HG02588 (cell line): ENCODE measurements at regions not wholly inside any gene's neighbourhood (a gene's known extent, or its start where the extent isn't known, plus 50 kb on each side); places are given as distances from the start of the nearest gene placed in this dataset.
A peak's percentile ranks its signal among the peaks of the same experiment; 100 is the strongest.

ENCODE experiments used
- ATAC-seq: cut with Tn5 transposase; IDR thresholded peaks from one replicate; pipeline ENCODE4 v1.9.1; 2021; ENCODE audit warnings: mild to moderate bottlenecking, moderate library complexity; ENCODE audit not compliant: unreplicated experiment

- no peak for ATAC-seq
Observed at GRCh38 chr2:62305421-62306176, 109.7 kb downstream of the B3GNT2 start.

GRCh38 chr2:62304429-62305417 lies 108.8 kb downstream of the B3GNT2 start:
- ATAC-seq, result no peak

GRCh38 chr2:62303788-62304187 lies 107.9 kb downstream of the B3GNT2 start:
- ATAC-seq, result no peak

GRCh38 chr2:62302631-62303435 lies 106.9 kb downstream of the B3GNT2 start:
- ATAC-seq, result no peak

GRCh38 chr2:62300925-62301324 lies 105.0 kb downstream of the B3GNT2 start:
- no peak for ATAC-seq

GRCh38 chr2:62297624-62298010 lies 101.7 kb downstream of the B3GNT2 start:
- no peak for ATAC-seq

GRCh38 chr2:62296832-62297623 lies 101.1 kb downstream of the B3GNT2 start:
- no peak for ATAC-seq

GRCh38 chr2:62296034-62296831 lies 100.3 kb downstream of the B3GNT2 start:
- ATAC-seq, result no peak

- peak; percentile 69 for ATAC-seq
Observed at GRCh38 chr2:62293490-62294271, 97.8 kb downstream of the B3GNT2 start.

- ATAC-seq, result no peak
Observed at GRCh38 chr2:62293151-62293489, 97.2 kb downstream of the B3GNT2 start.

GRCh38 chr2:62292190-62292589 lies 96.3 kb downstream of the B3GNT2 start:
- ATAC-seq, result no peak

GRCh38 chr2:62291517-62292137 lies 95.7 kb downstream of the B3GNT2 start:
- ATAC-seq, result no peak

- no peak for ATAC-seq
Observed at GRCh38 chr2:62291052-62291451, 95.1 kb downstream of the B3GNT2 start.

- ATAC-seq, result peak; percentile 81
Observed at GRCh38 chr2:62287899-62288880, 92.3 kb downstream of the B3GNT2 start.

GRCh38 chr2:62287282-62287681 lies 91.4 kb downstream of the B3GNT2 start:
- no peak for ATAC-seq

GRCh38 chr2:62286089-62286785 lies 90.3 kb downstream of the B3GNT2 start:
- ATAC-seq, result no peak

- ATAC-seq, result no peak
Observed at GRCh38 chr2:62284980-62285379, 89.1 kb downstream of the B3GNT2 start.
